HG03342 (cell line): ENCODE measurements at regions not wholly inside any gene's neighbourhood (a gene's known extent, or its start where the extent isn't known, plus 50 kb on each side); places are given as distances from the start of the nearest gene placed in this dataset.
"Not testable (repeated sequence)": the region's sequence is repeated elsewhere in the genome, so short reads cannot be mapped to it uniquely, and the experiment has no call there.

Experiments
- ATAC-seq: cut with Tn5 transposase; IDR thresholded peaks from one replicate; pipeline ENCODE4 v1.9.1; 2021; ENCODE audit warnings: mild to moderate bottlenecking, moderate library complexity; ENCODE audit not compliant: unreplicated experiment

GRCh38 chr3:63094642-63095408, 183.3 kb upstream of the SYNPR start:
- no peak for ATAC-seq

- ATAC-seq = no peak
These were observed 181.7 kb upstream of the SYNPR start for GRCh38 chr3:63096248-63097058.

DNA sequence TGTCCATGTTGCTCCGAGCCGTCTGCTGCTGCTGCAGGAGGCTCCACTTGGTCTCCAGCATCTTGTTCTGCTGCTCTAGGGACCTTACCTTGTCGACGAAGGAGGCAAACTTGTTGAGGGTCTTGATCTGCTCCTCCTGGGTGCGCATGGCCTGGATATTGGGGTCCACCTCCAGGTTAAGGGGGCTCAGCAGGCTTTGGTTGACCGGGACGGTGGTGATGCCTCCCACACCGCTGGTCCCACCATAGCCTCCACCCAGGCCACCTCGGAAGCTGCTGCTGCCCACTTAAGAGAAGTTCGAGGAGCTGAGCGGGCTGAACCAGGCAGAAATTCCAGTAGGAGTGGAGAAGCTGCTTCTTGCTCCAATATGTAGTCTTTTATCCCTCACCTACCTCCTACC, 180.7 kb upstream of the SYNPR start:
- no peak for ATAC-seq

- no peak for ATAC-seq
These were observed 161.2 kb upstream of the SYNPR start for GRCh38 chr3:63116922-63117321.

DNA sequence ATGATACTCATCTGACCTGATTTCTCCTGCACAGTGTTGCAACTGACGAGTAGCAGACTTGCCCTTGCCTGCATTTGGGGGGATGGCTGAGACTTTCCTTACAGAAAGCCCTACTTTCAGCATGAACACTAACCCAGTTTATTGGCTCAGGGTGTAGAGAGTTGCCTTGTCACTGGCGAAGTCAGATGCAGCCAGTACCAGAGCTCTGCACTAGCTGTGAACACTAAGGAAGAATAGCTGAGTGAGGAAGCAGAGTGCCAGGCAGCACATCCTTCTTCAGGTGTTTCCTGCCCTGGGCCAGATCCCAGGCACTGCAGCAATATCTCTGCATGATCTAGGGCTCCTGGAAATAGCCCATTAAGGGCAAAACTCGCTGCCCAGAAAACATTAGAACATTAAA, 154.0 kb upstream of the SYNPR start:
- ATAC-seq = no peak

- ATAC-seq = no peak
These were observed 151.6 kb upstream of the SYNPR start for GRCh38 chr3:63126530-63126929.

GRCh38 chr3:63128380-63128779, 149.7 kb upstream of the SYNPR start:
- no peak for ATAC-seq

DNA sequence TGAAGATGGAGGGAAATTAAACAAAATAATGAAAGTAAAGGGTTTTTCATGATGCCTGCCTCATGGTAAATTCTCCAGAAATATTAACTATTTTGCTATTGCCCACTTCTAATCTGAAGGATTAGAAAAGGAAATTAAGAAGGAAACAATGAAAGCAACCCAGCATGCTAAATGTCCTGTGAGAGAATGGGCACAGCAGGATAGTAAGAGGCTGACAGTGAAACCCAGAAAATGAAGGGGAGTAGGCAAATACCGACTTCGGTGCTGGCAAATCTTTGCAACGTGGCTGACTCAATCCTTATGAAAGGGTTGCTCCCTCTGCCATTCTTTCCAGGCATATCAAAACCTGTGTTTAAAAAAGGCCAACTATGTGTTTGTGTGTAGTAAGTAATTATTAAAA, 147.5 kb upstream of the SYNPR start:
- no peak for ATAC-seq

GRCh38 chr3:63132461-63133250, 145.5 kb upstream of the SYNPR start:
- ATAC-seq = no peak

DNA sequence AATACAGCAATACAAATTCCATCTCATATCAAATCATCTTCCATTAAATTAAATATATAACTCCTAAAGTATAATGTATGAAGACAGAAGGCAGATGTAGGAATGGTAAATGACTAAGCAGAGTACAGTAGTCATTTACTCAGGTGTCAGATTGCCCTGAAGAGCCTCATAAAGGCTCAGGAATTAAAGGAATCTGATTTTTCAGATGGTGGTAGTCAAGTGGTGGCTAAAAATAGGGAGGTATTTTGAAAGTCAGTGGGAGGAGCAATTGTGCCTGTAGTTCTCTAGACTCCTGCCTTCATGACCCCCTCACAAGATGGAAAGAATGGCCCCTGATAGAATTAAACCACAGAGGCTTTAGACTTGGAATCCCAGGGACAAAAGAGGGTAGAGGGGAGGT, 142.7 kb upstream of the SYNPR start:
- no peak for ATAC-seq

- ATAC-seq = not testable (repeated sequence)
These were observed 141.9 kb upstream of the SYNPR start for GRCh38 chr3:63136249-63136648.

- ATAC-seq = no peak
These were observed 135.4 kb upstream of the SYNPR start for GRCh38 chr3:63142681-63143080.

DNA sequence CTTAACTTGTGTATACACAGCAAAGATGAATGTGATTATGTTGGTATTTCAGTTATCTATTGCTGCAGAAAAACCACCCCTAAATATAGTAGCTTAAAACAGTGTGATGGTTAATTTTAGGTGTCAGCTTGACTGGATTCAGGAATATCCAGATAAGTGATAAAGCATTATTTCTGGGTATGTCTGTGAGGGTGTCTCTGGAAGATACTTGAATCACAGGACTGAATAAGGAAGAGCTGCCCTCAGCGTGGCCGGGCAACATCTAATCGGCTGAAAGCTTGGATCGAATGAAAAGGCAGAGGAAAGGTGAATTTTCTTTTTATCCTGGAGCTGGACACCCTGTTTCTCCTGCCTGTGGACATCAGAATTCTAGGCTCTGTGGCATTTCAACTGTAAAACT, 132.0 kb upstream of the SYNPR start:
- no peak for ATAC-seq

DNA sequence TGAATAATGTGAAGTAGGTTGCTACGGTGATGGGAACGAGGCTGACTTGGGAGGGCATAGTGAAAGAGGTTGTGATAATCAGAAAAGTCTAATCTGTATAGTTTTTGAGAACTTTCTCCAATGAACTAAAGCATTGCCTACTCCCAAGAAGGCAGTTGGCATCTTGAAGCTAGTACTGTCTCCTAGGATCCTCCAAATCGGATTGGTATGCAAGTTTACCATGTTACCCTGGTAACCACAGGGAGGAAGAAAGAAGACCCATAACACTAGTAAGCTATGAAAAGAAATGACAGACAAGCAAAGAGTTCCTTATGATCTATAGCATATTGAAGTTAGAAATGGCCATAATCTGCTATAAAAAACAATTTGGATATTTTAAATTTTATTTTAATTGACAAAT, 127.2 kb upstream of the SYNPR start:
- ATAC-seq = no peak

- ATAC-seq = no peak
These were observed 126.2 kb upstream of the SYNPR start for GRCh38 chr3:63151897-63152296.

DNA sequence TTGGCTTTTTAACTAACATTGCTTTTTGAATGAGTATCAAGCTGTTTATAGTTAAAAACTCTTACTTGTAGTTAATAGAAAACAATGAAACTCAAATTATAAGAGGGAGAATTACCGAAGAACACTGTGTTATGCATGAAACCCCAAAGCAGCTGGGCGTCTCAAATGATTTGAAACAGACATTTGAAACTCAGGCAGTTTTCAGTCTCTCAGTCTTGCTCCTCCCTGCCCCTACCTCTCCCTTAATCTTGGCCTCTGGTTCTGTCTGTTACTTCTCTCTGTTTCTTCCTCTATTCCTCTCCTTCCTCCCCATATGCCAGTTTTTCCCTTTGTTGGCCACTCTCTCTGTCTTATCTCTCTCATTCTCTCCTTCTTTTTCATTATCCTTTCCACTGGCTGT, 118.3 kb upstream of the SYNPR start:
- ATAC-seq = no peak

DNA sequence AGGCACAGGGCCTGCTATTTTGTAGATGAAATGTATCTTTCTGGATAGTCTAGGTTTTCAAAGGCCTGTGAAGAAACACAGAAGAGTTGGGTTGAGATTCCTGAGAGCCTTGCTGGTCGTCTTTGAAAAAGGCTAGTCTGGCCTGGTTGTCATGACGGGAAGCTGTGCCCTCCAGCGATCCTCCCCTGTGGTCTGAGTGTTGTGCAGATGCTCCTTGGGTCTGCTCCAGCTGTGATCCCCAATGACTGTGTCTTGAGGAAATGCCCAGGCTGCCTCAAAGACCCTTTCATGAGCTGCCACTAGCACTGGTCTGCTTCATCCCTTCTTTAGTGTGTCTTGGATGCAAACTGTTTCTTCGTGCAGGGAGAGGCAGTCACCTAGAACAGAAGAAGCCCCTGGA, 111.0 kb upstream of the SYNPR start:
- no peak for ATAC-seq

DNA sequence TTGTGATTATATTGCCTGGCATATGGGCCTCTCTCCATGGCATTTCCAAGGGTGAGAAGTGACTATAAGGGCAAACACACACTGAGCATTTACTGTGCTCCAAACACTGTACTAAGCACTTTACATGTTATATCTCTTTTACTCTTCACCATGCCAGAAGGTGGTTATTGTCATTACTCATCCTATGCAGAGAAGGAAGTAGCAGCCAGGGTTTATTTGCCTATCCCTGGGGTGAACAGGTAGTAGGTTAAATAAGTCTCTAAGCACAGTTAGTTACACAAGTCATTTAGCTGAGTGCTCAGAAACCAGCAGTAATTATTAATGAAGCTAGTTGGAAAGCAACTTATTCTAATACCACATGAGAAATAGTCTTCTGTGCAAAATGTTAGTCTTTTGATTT, 109.9 kb upstream of the SYNPR start:
- no peak for ATAC-seq

DNA sequence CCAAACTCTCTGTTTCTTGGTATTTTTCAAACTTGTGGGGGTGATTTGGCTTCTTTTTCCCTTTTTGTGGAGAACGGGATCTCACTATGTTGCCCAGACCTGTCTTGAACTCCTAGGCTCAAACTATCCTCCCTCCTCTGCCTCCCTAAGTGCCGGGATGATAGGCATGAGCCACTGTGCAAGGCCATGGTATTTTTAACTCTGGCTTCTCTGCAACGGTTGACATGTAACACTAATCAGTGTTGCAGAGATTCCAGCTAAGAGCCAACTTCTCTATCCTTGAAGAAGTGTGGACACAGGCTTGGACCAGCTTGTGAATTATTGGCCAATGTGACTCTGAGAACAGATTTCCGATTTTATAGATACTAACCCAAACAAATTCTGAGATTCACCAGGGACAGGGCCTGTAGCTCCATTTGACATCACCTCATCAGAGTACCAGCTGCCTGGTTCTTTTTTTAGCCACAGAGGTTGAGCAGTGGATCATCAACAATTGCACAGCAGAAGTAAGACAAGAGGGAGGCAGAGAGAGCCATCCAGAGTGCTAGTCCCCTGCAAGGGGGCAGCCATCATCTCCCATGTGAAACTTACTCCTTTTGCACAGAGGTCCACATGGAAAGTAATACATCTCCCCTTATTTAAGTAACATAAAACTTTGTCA, 98.1 kb upstream of the SYNPR start:
- no peak for ATAC-seq

GRCh38 chr3:63192248-63192647, 85.9 kb upstream of the SYNPR start:
- ATAC-seq = no peak

DNA sequence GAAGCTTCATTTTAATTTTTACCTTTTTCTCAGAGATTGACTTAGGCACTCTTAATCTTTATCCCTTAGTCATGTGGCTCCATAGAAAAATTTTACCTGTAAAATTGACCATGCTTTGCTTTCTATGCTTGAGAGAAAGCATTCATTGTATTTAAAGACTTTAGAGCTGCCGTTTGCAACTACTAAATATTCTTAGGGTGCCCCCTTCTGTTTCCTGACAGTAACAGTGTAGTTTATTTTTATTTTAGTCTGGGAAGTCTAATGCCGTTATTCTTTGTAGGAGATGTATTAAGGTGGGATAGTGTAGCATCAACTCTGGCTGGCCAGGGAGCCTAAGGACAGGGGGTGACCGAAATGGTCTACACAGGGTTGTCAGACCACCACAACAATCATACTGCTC, 84.5 kb upstream of the SYNPR start:
- ATAC-seq = no peak
